Lower lobe of right lung (tissue), 2 donors: ENCODE measurements at regions not wholly inside any gene's neighbourhood (a gene's known extent, or its start where the extent isn't known, plus 50 kb on each side); places are given as distances from the start of the nearest gene placed in this dataset.

Experiments
- ATAC-seq, 2 donors: fragments of 200-7000 bp; cut with Tn5 transposase; one replicate each; pipeline ENCODE4 v1.9.1; 2020 to 2022; ENCODE audit warnings: mild to moderate bottlenecking in 2 of 2, moderate library complexity in 2 of 2
- DNase-seq: peaks from one replicate; pipeline ENCODE4 v3.0.0-alpha.2; 2020
- H3K27ac ChIP-seq: fragments of 200-600 bp; one replicate; pipeline ENCODE4 v1.8.0; 2022
- H3K27me3 ChIP-seq: fragments of 200-600 bp; one replicate; pipeline ENCODE4 v1.8.0; 2022; ENCODE audit warnings: low read depth
- H3K36me3 ChIP-seq: fragments of 200-600 bp; one replicate; pipeline ENCODE4 v1.8.0; 2022; ENCODE audit warnings: mild to moderate bottlenecking
- H3K4me1 ChIP-seq: fragments of 200-600 bp; one replicate; pipeline ENCODE4 v1.8.0; 2022
- H3K4me3 ChIP-seq: fragments of 200-600 bp; one replicate; pipeline ENCODE4 v1.8.0; 2022; ENCODE audit warnings: mild to moderate bottlenecking
- H3K9me3 ChIP-seq: fragments of 200-600 bp; one replicate; pipeline ENCODE4 v1.8.0; 2022
- intact Hi-C: fragments of 100-400 bp; cut with DNase I; formaldehyde crosslinking; loops from one replicate; pipeline ENCODE4 v1.11.0; 2022
- TF ChIP-seq, protein P1 (sequence below): fragments of 200-600 bp; IDR thresholded peaks from one replicate; pipeline ENCODE4 v1.8.0; 2022; ENCODE audit warnings: antibody characterized with exemption, mild to moderate bottlenecking
- donor health status: DM: no; HTN: yes; CAD: no; lungs with severe emphysema.

DNA sequence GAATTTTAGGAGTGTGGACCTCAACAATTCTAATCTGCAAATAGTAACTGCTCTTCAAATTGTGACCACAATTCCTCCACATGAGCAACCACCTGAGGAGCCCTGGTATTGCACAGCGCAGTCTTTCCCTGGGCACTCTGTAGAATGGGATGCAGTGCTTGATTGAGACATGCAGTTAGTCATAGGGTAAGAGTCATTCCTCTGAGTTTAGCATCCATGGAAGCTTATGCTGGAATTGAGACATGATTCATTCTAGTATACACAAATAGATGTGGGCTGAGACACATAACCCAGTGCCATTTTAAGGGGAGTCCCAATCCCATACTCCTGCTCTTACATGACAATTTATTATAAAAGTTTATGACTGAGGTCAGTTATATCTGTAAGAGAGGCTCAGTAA lies 582.3 kb upstream of the CNTNAP2 start:
- no peak for DNase-seq
- Histone ChIP-seq H3K4me3 (no peak overlapping the region), H3K27me3 (no peaks in the 10 kb centered on the region), H3K36me3 (no peaks in the 10 kb centered on the region), H3K27ac (no peak overlapping the region), H3K4me1 (no peaks in the 10 kb centered on the region), H3K9me3 (no peaks in the 10 kb centered on the region)
- TF ChIP-seq, protein P1, sequence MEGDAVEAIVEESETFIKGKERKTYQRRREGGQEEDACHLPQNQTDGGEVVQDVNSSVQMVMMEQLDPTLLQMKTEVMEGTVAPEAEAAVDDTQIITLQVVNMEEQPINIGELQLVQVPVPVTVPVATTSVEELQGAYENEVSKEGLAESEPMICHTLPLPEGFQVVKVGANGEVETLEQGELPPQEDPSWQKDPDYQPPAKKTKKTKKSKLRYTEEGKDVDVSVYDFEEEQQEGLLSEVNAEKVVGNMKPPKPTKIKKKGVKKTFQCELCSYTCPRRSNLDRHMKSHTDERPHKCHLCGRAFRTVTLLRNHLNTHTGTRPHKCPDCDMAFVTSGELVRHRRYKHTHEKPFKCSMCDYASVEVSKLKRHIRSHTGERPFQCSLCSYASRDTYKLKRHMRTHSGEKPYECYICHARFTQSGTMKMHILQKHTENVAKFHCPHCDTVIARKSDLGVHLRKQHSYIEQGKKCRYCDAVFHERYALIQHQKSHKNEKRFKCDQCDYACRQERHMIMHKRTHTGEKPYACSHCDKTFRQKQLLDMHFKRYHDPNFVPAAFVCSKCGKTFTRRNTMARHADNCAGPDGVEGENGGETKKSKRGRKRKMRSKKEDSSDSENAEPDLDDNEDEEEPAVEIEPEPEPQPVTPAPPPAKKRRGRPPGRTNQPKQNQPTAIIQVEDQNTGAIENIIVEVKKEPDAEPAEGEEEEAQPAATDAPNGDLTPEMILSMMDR = no peak
- no peak for ATAC-seq
- intact Hi-C loops = no loop called here

DNA sequence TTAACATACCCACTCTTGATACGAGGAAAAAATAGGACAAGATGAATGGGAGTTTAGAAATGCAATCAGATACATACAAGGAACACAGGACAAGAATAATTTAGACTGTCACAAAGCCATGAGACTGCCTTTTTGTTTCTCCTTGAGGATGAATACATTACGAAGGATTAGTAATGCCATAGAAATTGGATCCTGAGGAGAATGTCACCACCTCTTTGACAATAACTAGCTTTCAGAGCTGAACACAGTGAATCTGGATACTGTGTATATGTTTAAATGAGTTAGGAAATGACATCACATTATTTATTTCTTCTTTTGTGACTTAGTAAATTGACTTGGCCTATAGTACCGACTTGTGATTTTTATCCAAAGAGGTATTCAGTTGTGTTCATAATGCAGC lies 596.3 kb upstream of the CNTNAP2 start:
- no peak for ATAC-seq

DNA sequence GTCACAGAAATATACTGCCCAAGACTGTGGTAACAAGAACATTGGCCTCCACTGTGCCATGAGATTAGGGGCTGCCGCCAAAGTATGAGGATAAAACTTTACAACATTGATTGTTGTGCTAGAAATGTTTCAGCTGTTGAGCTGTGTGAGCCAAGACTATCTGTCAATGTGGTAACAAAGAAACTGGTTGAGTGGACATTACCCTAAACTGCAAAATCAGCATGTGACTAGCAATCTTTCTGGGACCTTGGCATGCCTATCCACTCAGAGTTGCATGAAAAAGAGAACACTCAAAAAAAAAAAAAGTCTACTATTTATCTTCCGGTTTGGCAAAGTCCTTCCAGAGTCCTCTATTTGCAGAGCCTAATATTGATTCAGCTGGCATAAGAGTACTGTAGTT lies 605.6 kb upstream of the CNTNAP2 start:
- TF ChIP-seq, protein P1 = no peak
- ATAC-seq = peak in 1 of 2 donors; percentile 29

More for the DNA sequence above, 596.3 kb upstream of the CNTNAP2 start:
- H3K27me3 ChIP-seq = no peaks in the 10 kb centered on the region
- no peaks in the 10 kb centered on the region for H3K4me1 ChIP-seq
- TF ChIP-seq, protein P1 = no peak
- no peak overlapping the region for H3K27ac ChIP-seq
- H3K9me3 ChIP-seq = no peaks in the 10 kb centered on the region
- no peak for DNase-seq
- no peak overlapping the region for H3K4me3 ChIP-seq
- intact Hi-C loops = no loop called here
- no peaks in the 10 kb centered on the region for H3K36me3 ChIP-seq

DNA sequence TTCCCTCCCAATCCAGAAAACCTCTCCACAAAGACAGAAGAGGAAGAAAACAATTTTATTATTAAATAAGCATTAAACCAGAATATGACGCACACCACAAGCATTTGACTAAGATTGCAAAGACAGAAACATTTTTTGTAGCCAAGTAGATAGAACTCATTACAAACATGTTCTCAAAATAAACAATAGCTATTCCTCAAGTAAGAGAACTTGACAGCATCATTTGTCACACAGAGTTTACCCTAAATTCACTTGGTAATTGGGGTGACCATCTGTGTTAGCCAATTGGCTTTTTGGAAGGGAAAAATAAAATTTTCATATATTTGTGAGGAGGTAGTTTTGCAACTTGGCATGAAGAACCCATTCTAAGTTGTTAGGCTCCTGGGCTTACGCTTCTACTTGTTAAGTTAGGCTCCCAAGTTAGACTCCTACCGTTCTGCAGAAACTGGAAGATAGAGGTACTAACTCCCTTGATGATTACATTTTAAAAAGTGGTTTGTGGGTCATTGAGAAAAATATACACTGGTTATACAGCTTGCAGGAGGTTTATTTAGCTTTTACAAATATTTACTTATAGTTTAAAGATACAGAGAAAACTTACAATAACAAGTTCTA lies 618.6 kb upstream of the CNTNAP2 start:
- no peak overlapping the region for H3K4me3 ChIP-seq
- no peaks in the 10 kb centered on the region for H3K36me3 ChIP-seq
- H3K27me3 ChIP-seq = no peaks in the 10 kb centered on the region
- H3K9me3 ChIP-seq = no peaks in the 10 kb centered on the region
- intact Hi-C loops = no loop called here
- ATAC-seq (no peak), DNase-seq (no peak)
- H3K4me1 ChIP-seq = no peaks in the 10 kb centered on the region
- no peak overlapping the region for H3K27ac ChIP-seq
- TF ChIP-seq, protein P1 = no peak

More for the DNA sequence above, 605.6 kb upstream of the CNTNAP2 start:
- Histone ChIP-seq H3K27me3 (no peaks in the 10 kb centered on the region), H3K4me1 (no peaks in the 10 kb centered on the region), H3K36me3 (no peaks in the 10 kb centered on the region), H3K9me3 (peaks cover 4% of the 10 kb centered on the region), H3K27ac (no peak overlapping the region), H3K4me3 (no peak overlapping the region)
- intact Hi-C loops = no loop called here
- DNase-seq = no peak

DNA sequence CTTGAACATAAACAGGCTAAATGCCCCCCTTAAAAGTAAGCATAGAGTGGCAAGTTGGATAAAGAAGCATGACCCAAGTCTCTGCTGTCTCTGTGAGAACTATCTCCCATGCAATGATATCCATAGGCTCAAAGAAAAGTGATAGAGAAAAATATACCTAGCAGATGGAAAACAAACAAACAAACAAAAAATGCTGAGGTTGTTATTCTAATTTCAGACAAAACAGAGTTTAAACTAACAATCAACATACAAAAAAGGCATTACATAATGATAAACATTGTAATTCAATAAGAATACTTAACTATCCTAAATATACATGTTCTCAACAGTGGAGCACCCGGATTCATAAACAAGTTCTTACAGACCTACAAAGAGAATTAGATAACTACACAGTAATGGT lies 626.2 kb upstream of the CNTNAP2 start:
- intact Hi-C loops = no loop called here
- ATAC-seq (no peak), DNase-seq (no peak)
- Histone ChIP-seq H3K36me3 (no peaks in the 10 kb centered on the region), H3K4me3 (no peak overlapping the region), H3K27ac (no peak overlapping the region), H3K9me3 (peaks cover 12% of the 10 kb centered on the region), H3K4me1 (no peaks in the 10 kb centered on the region), H3K27me3 (no peaks in the 10 kb centered on the region)
- TF ChIP-seq, protein P1 = no peak
